HEK293T (cell line): ENCODE measurements at regions not wholly inside any gene's neighbourhood (a gene's known extent, or its start where the extent isn't known, plus 50 kb on each side); places are given as distances from the start of the nearest gene placed in this dataset.

Experiments used
- ARNT ChIP-seq: fragments of 450-650 bp; IDR thresholded peaks from 2 replicates; pipeline ENCODE4 v1.6.1; 2017; ENCODE audit warnings: mild to moderate bottlenecking
- FOXK2 ChIP-seq: fragments of 450-650 bp; IDR thresholded peaks from 2 replicates; pipeline ENCODE4 v1.6.1; 2016; ENCODE audit warnings: mild to moderate bottlenecking
- FOXM1 ChIP-seq: fragments of 450-650 bp; IDR thresholded peaks from 2 replicates; pipeline ENCODE4 v1.6.1; 2017; ENCODE audit warnings: mild to moderate bottlenecking, borderline replicate concordance
- SP1 ChIP-seq: fragments of 450-650 bp; IDR thresholded peaks from 2 replicates; pipeline ENCODE4 v1.6.1; 2017
- ZNF384 ChIP-seq: fragments of 450-650 bp; IDR thresholded peaks from 2 replicates; pipeline ENCODE4 v1.6.1; 2016

DNA sequence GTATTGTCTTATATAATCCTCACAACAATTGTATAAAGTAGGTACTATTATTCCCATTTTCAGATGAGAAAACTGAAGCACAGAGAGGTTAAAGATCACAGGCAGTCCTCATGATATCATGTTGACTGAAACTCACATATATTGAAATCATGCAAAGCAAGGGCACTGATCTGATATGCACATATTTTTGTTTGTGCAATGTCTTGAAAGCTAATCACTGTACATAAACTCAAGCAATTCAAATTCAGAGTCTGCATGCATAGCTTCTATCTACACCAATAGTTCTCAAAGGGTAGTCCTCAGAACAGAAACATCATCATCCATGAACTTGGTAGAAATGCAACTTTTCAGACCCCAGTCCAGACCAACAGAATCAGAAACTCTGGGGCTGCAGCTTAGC, 119.2 kb upstream of the STT3B start:
- TF ChIP-seq SP1 = no peak
- TF ChIP-seq ARNT = no peak
- TF ChIP-seq FOXM1 = no peak
- TF ChIP-seq ZNF384 = no peak
- TF ChIP-seq FOXK2 = no peak
